WTC11 (cell line): ENCODE measurements at regions not wholly inside any gene's neighbourhood (a gene's known extent, or its start where the extent isn't known, plus 50 kb on each side); places are given as distances from the start of the nearest gene placed in this dataset.

Source experiments
- ATAC-seq: fragments of 200-7000 bp; cut with Tn5 transposase; 2 replicates; pipeline ENCODE4 v1.10.0; 2021; ENCODE audit warnings: mild to moderate bottlenecking, moderate library complexity
- CTCF ChIA-PET: fragments of 300-600 bp; sonication (Branson Sonifier 250); formaldehyde crosslinking; loops from one replicate; lab custom pipeline; 2021; ENCODE audit warnings: antibody characterized with exemption; lab: Charles Lee
- POLR2A ChIA-PET: fragments of 350-600 bp; sonication (Branson Sonifier 250); formaldehyde crosslinking; loops from one replicate; lab custom pipeline; 2021; ENCODE audit warnings: antibody characterized with exemption; lab: Charles Lee
- DNase-seq: peaks from one replicate; pipeline ENCODE4 v3.0.0; 2021; ENCODE audit warnings: low spot score
- H3K27ac Mint-ChIP-seq: 2 replicates; pipeline ENCODE4 v1.8.0; 2021; ENCODE audit warnings: mixed read lengths
- H3K27me3 Mint-ChIP-seq: 2 replicates; pipeline ENCODE4 v1.8.0; 2021; ENCODE audit warnings: low read depth, mild to moderate bottlenecking, moderate library complexity, mixed read lengths
- H3K36me3 Mint-ChIP-seq: 2 replicates; pipeline ENCODE4 v1.8.0; 2021; ENCODE audit warnings: mixed read lengths
- H3K4me1 Mint-ChIP-seq: 2 replicates; pipeline ENCODE4 v1.8.0; 2022; ENCODE audit warnings: mixed read lengths
- H3K4me3 Mint-ChIP-seq: 2 replicates; pipeline ENCODE4 v1.8.0; 2021; ENCODE audit warnings: mild to moderate bottlenecking, moderate library complexity, mixed read lengths
- H3K9me3 Mint-ChIP-seq: 2 replicates; pipeline ENCODE4 v1.8.0; 2021; ENCODE audit warnings: mixed read lengths
- CREM ChIP-seq: sonication (generic); formaldehyde crosslinking; IDR thresholded peaks from 2 replicates; pipeline ENCODE4 v1.8.1; 2022; ENCODE audit warnings: mild to moderate bottlenecking, missing genetic modification reagents, moderate library complexity
- ELF4 ChIP-seq: sonication (generic); formaldehyde crosslinking; IDR thresholded peaks from 2 replicates; pipeline ENCODE4 v1.8.1; 2022; ENCODE audit warnings: low read depth, mild to moderate bottlenecking, moderate library complexity, missing genetic modification reagents
- FOXP1 ChIP-seq: sonication (generic); formaldehyde crosslinking; IDR thresholded peaks from 2 replicates; pipeline ENCODE4 v1.8.0; 2022; ENCODE audit warnings: missing genetic modification reagents, mild to moderate bottlenecking, moderate library complexity, borderline replicate concordance
- HMGA2 ChIP-seq: fragments of 250-450 bp; sonication (Bioruptor Pico); IDR thresholded peaks from 2 replicates; pipeline ENCODE4 v1.4.0; 2021; ENCODE audit warnings: mild to moderate bottlenecking, moderate library complexity
- JAZF1 ChIP-seq: fragments of 250-450 bp; sonication (Bioruptor Pico); IDR thresholded peaks from 2 replicates; pipeline ENCODE4 v1.9.0; 2021; ENCODE audit warnings: moderate library complexity, mild to moderate bottlenecking, inconsistent platforms
- NFATC4 ChIP-seq: fragments of 250-450 bp; sonication (Bioruptor Pico); IDR thresholded peaks from 2 replicates; pipeline ENCODE4 v1.9.0; 2021; ENCODE audit warnings: mild to moderate bottlenecking
- NR1H2 ChIP-seq: sonication (generic); formaldehyde crosslinking; IDR thresholded peaks from 2 replicates; pipeline ENCODE4 v1.9.0; 2021; ENCODE audit warnings: mild to moderate bottlenecking, moderate library complexity, missing genetic modification reagents
- NR2C2 ChIP-seq: sonication (generic); formaldehyde crosslinking; IDR thresholded peaks from 2 replicates; pipeline ENCODE4 v1.8.0; 2022; ENCODE audit warnings: mild to moderate bottlenecking, missing genetic modification reagents
- NR3C1 ChIP-seq: sonication (generic); formaldehyde crosslinking; conservative IDR thresholded peaks from 2 replicates; pipeline ENCODE4 v1.8.1; 2023; ENCODE audit warnings: low read depth, mild to moderate bottlenecking, missing genetic modification reagents
- RORB ChIP-seq: fragments of 250-450 bp; sonication (Bioruptor Pico); IDR thresholded peaks from 2 replicates; pipeline ENCODE4 v1.9.0; 2021; ENCODE audit warnings: mild to moderate bottlenecking
- SMAD4 ChIP-seq: sonication (generic); formaldehyde crosslinking; IDR thresholded peaks from 2 replicates; pipeline ENCODE4 v1.8.0; 2022; ENCODE audit warnings: mild to moderate bottlenecking, missing genetic modification reagents
- TCF7 ChIP-seq: sonication (generic); formaldehyde crosslinking; IDR thresholded peaks from 2 replicates; pipeline ENCODE4 v1.8.0; 2022; ENCODE audit warnings: mild to moderate bottlenecking, low read depth, missing genetic modification reagents, moderate library complexity
- TEAD1 ChIP-seq: sonication (generic); formaldehyde crosslinking; IDR thresholded peaks from 2 replicates; pipeline ENCODE4 v1.8.0; 2022; ENCODE audit warnings: mild to moderate bottlenecking, missing genetic modification reagents
- ZNF121 ChIP-seq: sonication (generic); formaldehyde crosslinking; IDR thresholded peaks from 2 replicates; pipeline ENCODE4 v1.8.0; 2023; ENCODE audit warnings: missing genetic modification reagents
- ZNF138 ChIP-seq: sonication (generic); formaldehyde crosslinking; conservative IDR thresholded peaks from 2 replicates; pipeline ENCODE4 v1.8.1; 2022; ENCODE audit warnings: mild to moderate bottlenecking, moderate library complexity, missing genetic modification reagents
- ZNF317 ChIP-seq: sonication (generic); formaldehyde crosslinking; IDR thresholded peaks from 2 replicates; pipeline ENCODE4 v1.8.1; 2023; ENCODE audit warnings: low read depth, mild to moderate bottlenecking, moderate library complexity, missing genetic modification reagents, borderline replicate concordance
- TF ChIP-seq, protein P1 (sequence below): fragments of 250-450 bp; sonication (Bioruptor Pico); IDR thresholded peaks from 2 replicates; pipeline ENCODE4 v1.8.0; 2021; ENCODE audit warnings: mild to moderate bottlenecking
- TF ChIP-seq, protein P2 (sequence below): sonication (generic); formaldehyde crosslinking; IDR thresholded peaks from 2 replicates; pipeline ENCODE4 v1.8.1; 2022; ENCODE audit warnings: mild to moderate bottlenecking, moderate library complexity, missing genetic modification reagents
- TF ChIP-seq, protein P3 (sequence below): sonication (generic); formaldehyde crosslinking; IDR thresholded peaks from 2 replicates; pipeline ENCODE4 v1.8.0; 2022; ENCODE audit warnings: mild to moderate bottlenecking, missing genetic modification reagents
- TF ChIP-seq, protein P4 (sequence below): sonication (generic); formaldehyde crosslinking; IDR thresholded peaks from 2 replicates; pipeline ENCODE4 v1.8.0; 2022; ENCODE audit warnings: mild to moderate bottlenecking, missing genetic modification reagents
- TF ChIP-seq, protein P5 (sequence below): fragments of 200-600 bp; IDR thresholded peaks from 2 replicates; pipeline ENCODE4 v1.8.0; 2022; ENCODE audit warnings: antibody characterized with exemption
- TF ChIP-seq, protein P6 (sequence below): sonication (generic); formaldehyde crosslinking; IDR thresholded peaks from 2 replicates; pipeline ENCODE4 v1.8.0; 2023; ENCODE audit warnings: missing genetic modification reagents
- TF ChIP-seq, protein P7 (sequence below): sonication (generic); formaldehyde crosslinking; IDR thresholded peaks from 2 replicates; pipeline ENCODE4 v1.8.0; 2022; ENCODE audit warnings: missing genetic modification reagents
- TF ChIP-seq, protein P8 (sequence below): sonication (generic); formaldehyde crosslinking; conservative IDR thresholded peaks from 2 replicates; pipeline ENCODE4 v1.8.1; 2022; ENCODE audit warnings: mild to moderate bottlenecking, missing genetic modification reagents
- TF ChIP-seq, protein P9 (sequence below): sonication (generic); formaldehyde crosslinking; IDR thresholded peaks from 2 replicates; pipeline ENCODE4 v1.8.0; 2023; ENCODE audit warnings: mild to moderate bottlenecking, missing genetic modification reagents

DNA sequence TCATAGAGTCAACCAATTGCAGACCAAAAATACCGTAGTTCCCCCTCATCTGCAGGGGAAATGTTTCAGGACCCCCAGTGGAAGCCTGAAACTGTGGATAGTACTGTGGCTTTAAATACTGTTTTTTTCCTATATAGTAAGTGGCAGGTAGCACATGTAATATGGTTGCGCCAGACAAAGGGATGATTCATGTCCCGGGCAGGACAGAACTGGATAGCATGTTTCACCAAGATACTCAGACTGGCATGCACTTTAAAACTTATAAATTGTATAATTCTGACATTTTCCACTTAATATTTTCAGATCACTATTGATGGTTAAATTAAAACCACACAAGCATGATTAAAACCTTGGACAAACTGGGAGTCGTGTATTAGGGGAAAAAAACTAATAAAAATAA is 276.3 kb upstream of the AGA start:
- Mint-ChIP-seq H3K4me3 (no peak overlapping the region), H3K36me3 (no peaks in the 10 kb centered on the region), H3K9me3 (no peaks in the 10 kb centered on the region), H3K27ac (no peak overlapping the region), H3K27me3 (no peaks in the 10 kb centered on the region), H3K4me1 (no peaks in the 10 kb centered on the region)
- DNase-seq (no peak), ATAC-seq (no peak)
- POLR2A ChIA-PET, result no interaction called here
- CTCF ChIA-PET, result no interaction called here
- no peak for TF ChIP-seq ZNF317 (CRISPR knock-in tag)
- TF ChIP-seq, protein P1, sequence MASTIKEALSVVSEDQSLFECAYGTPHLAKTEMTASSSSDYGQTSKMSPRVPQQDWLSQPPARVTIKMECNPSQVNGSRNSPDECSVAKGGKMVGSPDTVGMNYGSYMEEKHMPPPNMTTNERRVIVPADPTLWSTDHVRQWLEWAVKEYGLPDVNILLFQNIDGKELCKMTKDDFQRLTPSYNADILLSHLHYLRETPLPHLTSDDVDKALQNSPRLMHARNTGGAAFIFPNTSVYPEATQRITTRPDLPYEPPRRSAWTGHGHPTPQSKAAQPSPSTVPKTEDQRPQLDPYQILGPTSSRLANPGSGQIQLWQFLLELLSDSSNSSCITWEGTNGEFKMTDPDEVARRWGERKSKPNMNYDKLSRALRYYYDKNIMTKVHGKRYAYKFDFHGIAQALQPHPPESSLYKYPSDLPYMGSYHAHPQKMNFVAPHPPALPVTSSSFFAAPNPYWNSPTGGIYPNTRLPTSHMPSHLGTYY, result no peak
- TF ChIP-seq HMGA2 (CRISPR knock-in tag), result no peak
- no peak for TF ChIP-seq FOXP1
- TF ChIP-seq, protein P2, sequence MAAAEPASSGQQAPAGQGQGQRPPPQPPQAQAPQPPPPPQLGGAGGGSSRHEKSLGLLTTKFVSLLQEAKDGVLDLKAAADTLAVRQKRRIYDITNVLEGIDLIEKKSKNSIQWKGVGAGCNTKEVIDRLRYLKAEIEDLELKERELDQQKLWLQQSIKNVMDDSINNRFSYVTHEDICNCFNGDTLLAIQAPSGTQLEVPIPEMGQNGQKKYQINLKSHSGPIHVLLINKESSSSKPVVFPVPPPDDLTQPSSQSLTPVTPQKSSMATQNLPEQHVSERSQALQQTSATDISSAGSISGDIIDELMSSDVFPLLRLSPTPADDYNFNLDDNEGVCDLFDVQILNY, result no peak
- TF ChIP-seq JAZF1 (CRISPR knock-in tag), result no peak
- no peak for TF ChIP-seq SMAD4 (CRISPR knock-in tag)
- TF ChIP-seq ELF4 (CRISPR knock-in tag), result no peak

DNA sequence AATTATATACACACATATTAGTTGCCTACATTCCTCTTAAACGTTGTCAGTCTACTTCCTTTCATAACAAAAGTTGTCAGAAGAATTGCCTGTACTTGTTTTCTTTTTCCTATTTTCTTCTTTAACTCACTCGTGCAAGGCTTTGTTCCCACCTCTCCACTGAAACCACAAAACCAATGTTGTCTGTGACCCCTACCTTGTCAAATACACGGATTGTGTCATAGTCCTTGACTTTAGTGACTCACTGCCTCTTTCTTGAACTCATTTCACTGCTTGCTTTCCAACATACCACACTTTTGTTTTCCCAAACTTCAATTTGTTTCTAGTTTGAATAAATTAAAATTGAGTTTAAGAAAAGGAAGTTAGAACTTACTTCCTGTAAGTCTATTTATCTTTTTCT is 283.9 kb upstream of the AGA start:
- H3K4me3 Mint-ChIP-seq, result no peak overlapping the region
- TF ChIP-seq, protein P3, sequence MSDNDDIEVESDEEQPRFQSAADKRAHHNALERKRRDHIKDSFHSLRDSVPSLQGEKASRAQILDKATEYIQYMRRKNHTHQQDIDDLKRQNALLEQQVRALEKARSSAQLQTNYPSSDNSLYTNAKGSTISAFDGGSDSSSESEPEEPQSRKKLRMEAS, result no peak
- TF ChIP-seq, protein P4, sequence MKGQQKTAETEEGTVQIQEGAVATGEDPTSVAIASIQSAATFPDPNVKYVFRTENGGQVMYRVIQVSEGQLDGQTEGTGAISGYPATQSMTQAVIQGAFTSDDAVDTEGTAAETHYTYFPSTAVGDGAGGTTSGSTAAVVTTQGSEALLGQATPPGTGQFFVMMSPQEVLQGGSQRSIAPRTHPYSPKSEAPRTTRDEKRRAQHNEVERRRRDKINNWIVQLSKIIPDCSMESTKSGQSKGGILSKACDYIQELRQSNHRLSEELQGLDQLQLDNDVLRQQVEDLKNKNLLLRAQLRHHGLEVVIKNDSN (CRISPR knock-in tag), result no peak
- TF ChIP-seq, protein P5, sequence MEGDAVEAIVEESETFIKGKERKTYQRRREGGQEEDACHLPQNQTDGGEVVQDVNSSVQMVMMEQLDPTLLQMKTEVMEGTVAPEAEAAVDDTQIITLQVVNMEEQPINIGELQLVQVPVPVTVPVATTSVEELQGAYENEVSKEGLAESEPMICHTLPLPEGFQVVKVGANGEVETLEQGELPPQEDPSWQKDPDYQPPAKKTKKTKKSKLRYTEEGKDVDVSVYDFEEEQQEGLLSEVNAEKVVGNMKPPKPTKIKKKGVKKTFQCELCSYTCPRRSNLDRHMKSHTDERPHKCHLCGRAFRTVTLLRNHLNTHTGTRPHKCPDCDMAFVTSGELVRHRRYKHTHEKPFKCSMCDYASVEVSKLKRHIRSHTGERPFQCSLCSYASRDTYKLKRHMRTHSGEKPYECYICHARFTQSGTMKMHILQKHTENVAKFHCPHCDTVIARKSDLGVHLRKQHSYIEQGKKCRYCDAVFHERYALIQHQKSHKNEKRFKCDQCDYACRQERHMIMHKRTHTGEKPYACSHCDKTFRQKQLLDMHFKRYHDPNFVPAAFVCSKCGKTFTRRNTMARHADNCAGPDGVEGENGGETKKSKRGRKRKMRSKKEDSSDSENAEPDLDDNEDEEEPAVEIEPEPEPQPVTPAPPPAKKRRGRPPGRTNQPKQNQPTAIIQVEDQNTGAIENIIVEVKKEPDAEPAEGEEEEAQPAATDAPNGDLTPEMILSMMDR, result no peak
- TF ChIP-seq ZNF121 (CRISPR knock-in tag) (no peak), NR3C1 (CRISPR knock-in tag) (no peak), CREM (CRISPR knock-in tag) (no peak), NFATC4 (CRISPR knock-in tag) (no peak), ZNF138 (CRISPR knock-in tag) (no peak), NR1H2 (CRISPR knock-in tag) (no peak), TCF7 (CRISPR knock-in tag) (no peak), TEAD1 (no peak), NR2C2 (CRISPR knock-in tag) (no peak), RORB (no peak)
- TF ChIP-seq, protein P6, sequence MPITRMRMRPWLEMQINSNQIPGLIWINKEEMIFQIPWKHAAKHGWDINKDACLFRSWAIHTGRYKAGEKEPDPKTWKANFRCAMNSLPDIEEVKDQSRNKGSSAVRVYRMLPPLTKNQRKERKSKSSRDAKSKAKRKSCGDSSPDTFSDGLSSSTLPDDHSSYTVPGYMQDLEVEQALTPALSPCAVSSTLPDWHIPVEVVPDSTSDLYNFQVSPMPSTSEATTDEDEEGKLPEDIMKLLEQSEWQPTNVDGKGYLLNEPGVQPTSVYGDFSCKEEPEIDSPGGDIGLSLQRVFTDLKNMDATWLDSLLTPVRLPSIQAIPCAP (CRISPR knock-in tag), result no peak
- TF ChIP-seq, protein P7, sequence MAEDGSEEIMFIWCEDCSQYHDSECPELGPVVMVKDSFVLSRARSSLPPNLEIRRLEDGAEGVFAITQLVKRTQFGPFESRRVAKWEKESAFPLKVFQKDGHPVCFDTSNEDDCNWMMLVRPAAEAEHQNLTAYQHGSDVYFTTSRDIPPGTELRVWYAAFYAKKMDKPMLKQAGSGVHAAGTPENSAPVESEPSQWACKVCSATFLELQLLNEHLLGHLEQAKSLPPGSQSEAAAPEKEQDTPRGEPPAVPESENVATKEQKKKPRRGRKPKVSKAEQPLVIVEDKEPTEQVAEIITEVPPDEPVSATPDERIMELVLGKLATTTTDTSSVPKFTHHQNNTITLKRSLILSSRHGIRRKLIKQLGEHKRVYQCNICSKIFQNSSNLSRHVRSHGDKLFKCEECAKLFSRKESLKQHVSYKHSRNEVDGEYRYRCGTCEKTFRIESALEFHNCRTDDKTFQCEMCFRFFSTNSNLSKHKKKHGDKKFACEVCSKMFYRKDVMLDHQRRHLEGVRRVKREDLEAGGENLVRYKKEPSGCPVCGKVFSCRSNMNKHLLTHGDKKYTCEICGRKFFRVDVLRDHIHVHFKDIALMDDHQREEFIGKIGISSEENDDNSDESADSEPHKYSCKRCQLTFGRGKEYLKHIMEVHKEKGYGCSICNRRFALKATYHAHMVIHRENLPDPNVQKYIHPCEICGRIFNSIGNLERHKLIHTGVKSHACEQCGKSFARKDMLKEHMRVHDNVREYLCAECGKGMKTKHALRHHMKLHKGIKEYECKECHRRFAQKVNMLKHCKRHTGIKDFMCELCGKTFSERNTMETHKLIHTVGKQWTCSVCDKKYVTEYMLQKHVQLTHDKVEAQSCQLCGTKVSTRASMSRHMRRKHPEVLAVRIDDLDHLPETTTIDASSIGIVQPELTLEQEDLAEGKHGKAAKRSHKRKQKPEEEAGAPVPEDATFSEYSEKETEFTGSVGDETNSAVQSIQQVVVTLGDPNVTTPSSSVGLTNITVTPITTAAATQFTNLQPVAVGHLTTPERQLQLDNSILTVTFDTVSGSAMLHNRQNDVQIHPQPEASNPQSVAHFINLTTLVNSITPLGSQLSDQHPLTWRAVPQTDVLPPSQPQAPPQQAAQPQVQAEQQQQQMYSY, result no peak
- TF ChIP-seq, protein P8, sequence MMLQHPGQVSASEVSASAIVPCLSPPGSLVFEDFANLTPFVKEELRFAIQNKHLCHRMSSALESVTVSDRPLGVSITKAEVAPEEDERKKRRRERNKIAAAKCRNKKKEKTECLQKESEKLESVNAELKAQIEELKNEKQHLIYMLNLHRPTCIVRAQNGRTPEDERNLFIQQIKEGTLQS (CRISPR knock-in tag), result no peak
- TF ChIP-seq, protein P9, sequence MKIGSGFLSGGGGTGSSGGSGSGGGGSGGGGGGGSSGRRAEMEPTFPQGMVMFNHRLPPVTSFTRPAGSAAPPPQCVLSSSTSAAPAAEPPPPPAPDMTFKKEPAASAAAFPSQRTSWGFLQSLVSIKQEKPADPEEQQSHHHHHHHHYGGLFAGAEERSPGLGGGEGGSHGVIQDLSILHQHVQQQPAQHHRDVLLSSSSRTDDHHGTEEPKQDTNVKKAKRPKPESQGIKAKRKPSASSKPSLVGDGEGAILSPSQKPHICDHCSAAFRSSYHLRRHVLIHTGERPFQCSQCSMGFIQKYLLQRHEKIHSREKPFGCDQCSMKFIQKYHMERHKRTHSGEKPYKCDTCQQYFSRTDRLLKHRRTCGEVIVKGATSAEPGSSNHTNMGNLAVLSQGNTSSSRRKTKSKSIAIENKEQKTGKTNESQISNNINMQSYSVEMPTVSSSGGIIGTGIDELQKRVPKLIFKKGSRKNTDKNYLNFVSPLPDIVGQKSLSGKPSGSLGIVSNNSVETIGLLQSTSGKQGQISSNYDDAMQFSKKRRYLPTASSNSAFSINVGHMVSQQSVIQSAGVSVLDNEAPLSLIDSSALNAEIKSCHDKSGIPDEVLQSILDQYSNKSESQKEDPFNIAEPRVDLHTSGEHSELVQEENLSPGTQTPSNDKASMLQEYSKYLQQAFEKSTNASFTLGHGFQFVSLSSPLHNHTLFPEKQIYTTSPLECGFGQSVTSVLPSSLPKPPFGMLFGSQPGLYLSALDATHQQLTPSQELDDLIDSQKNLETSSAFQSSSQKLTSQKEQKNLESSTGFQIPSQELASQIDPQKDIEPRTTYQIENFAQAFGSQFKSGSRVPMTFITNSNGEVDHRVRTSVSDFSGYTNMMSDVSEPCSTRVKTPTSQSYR (CRISPR knock-in tag), result no peak

More for the DNA sequence above, 283.9 kb upstream of the AGA start:
- Mint-ChIP-seq H3K27ac (no peak overlapping the region), H3K36me3 (no peaks in the 10 kb centered on the region), H3K4me1 (no peaks in the 10 kb centered on the region), H3K9me3 (0 out of 2 replicates have a peak, but pooled peaks cover 3% of the 10 kb centered on the region), H3K27me3 (no peaks in the 10 kb centered on the region)
- no peak for ATAC-seq
- DNase-seq, result no peak
- POLR2A ChIA-PET, result no interaction called here
- CTCF ChIA-PET, result no interaction called here
